Liver (tissue), 3 donors: ENCODE measurements at regions not wholly inside any gene's neighbourhood (a gene's known extent, or its start where the extent isn't known, plus 50 kb on each side); places are given as distances from the start of the nearest gene placed in this dataset.

ENCODE experiments used
- FOXA2 ChIP-seq: IDR thresholded peaks from 2 replicates; pipeline ENCODE4 v1.6.1; 2016; ENCODE audit warnings: antibody characterized with exemption
- GABPA ChIP-seq, 2 donors: IDR thresholded peaks in 1 of 2; conservative IDR thresholded peaks in 1 of 2; 2 replicates each; pipeline ENCODE4 v1.6.1; 2016; ENCODE audit warnings: antibody characterized with exemption in 2 of 2, mild to moderate bottlenecking in 1 of 2, moderate library complexity in 1 of 2
- MAX ChIP-seq: IDR thresholded peaks from 2 replicates; pipeline ENCODE4 v1.6.1; 2016; ENCODE audit warnings: antibody characterized with exemption
- SP1 ChIP-seq: IDR thresholded peaks from 2 replicates; pipeline ENCODE4 v1.6.1; 2018; ENCODE audit warnings: antibody characterized with exemption, mild to moderate bottlenecking
- TF ChIP-seq, protein P1 (sequence below): fragments of 150-350 bp; IDR thresholded peaks from 2 replicates; pipeline ENCODE4 v1.5.1; 2017; ENCODE audit warnings: improper control_type of control experiment, low read depth, low read length; ENCODE audit not compliant: missing input control
- TF ChIP-seq, protein P2 (sequence below): IDR thresholded peaks from 2 replicates; pipeline ENCODE4 v1.6.1; 2016; ENCODE audit warnings: antibody characterized with exemption
- TF ChIP-seq, protein P3 (sequence below): IDR thresholded peaks from 2 replicates; pipeline ENCODE4 v1.6.1; 2016; ENCODE audit warnings: antibody characterized with exemption, mild to moderate bottlenecking
- donor health status: healthy.
- donor health status: healthy.

DNA sequence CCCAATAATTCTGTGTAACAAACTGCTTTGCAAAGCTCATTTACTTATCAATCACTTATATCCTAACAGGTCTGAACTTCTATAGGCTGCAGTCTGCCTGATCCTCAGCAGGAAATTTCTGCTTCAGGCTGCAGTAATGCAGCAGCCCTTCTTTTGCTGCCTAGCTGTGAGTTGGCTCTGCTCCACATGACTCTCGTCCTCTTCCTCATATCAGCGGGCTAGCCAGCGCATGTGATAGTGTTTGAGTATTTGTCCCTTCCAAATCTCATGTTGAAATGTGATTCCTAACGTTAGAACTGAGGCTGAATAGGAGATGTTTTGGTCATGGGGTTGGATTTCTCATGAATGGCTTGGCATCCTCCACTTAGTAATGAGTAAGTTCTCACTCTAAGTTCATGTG is 387.8 kb downstream of the SEMA3D start:
- TF ChIP-seq GABPA (IDR thresholded peaks at IDR 0.05 in 1 of 2, conservative IDR thresholded peaks at IDR 0.05 in 1 of 2): no peak
- no peak for TF ChIP-seq SP1
- TF ChIP-seq, protein P1, sequence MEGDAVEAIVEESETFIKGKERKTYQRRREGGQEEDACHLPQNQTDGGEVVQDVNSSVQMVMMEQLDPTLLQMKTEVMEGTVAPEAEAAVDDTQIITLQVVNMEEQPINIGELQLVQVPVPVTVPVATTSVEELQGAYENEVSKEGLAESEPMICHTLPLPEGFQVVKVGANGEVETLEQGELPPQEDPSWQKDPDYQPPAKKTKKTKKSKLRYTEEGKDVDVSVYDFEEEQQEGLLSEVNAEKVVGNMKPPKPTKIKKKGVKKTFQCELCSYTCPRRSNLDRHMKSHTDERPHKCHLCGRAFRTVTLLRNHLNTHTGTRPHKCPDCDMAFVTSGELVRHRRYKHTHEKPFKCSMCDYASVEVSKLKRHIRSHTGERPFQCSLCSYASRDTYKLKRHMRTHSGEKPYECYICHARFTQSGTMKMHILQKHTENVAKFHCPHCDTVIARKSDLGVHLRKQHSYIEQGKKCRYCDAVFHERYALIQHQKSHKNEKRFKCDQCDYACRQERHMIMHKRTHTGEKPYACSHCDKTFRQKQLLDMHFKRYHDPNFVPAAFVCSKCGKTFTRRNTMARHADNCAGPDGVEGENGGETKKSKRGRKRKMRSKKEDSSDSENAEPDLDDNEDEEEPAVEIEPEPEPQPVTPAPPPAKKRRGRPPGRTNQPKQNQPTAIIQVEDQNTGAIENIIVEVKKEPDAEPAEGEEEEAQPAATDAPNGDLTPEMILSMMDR: no peak
- no peak for TF ChIP-seq FOXA2
- no peak for TF ChIP-seq MAX
- TF ChIP-seq, protein P2, sequence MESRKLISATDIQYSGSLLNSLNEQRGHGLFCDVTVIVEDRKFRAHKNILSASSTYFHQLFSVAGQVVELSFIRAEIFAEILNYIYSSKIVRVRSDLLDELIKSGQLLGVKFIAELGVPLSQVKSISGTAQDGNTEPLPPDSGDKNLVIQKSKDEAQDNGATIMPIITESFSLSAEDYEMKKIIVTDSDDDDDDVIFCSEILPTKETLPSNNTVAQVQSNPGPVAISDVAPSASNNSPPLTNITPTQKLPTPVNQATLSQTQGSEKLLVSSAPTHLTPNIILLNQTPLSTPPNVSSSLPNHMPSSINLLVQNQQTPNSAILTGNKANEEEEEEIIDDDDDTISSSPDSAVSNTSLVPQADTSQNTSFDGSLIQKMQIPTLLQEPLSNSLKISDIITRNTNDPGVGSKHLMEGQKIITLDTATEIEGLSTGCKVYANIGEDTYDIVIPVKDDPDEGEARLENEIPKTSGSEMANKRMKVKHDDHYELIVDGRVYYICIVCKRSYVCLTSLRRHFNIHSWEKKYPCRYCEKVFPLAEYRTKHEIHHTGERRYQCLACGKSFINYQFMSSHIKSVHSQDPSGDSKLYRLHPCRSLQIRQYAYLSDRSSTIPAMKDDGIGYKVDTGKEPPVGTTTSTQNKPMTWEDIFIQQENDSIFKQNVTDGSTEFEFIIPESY: no peak
- TF ChIP-seq, protein P3, sequence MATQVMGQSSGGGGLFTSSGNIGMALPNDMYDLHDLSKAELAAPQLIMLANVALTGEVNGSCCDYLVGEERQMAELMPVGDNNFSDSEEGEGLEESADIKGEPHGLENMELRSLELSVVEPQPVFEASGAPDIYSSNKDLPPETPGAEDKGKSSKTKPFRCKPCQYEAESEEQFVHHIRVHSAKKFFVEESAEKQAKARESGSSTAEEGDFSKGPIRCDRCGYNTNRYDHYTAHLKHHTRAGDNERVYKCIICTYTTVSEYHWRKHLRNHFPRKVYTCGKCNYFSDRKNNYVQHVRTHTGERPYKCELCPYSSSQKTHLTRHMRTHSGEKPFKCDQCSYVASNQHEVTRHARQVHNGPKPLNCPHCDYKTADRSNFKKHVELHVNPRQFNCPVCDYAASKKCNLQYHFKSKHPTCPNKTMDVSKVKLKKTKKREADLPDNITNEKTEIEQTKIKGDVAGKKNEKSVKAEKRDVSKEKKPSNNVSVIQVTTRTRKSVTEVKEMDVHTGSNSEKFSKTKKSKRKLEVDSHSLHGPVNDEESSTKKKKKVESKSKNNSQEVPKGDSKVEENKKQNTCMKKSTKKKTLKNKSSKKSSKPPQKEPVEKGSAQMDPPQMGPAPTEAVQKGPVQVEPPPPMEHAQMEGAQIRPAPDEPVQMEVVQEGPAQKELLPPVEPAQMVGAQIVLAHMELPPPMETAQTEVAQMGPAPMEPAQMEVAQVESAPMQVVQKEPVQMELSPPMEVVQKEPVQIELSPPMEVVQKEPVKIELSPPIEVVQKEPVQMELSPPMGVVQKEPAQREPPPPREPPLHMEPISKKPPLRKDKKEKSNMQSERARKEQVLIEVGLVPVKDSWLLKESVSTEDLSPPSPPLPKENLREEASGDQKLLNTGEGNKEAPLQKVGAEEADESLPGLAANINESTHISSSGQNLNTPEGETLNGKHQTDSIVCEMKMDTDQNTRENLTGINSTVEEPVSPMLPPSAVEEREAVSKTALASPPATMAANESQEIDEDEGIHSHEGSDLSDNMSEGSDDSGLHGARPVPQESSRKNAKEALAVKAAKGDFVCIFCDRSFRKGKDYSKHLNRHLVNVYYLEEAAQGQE: no peak
